GM23338 (cell line): ENCODE measurements at regions not wholly inside any gene's neighbourhood (a gene's known extent, or its start where the extent isn't known, plus 50 kb on each side); places are given as distances from the start of the nearest gene placed in this dataset.

ENCODE experiments used
- ATAC-seq: fragments of 200-7000 bp; cut with Tn5 transposase; 3 replicates; pipeline ENCODE4 v1.9.1; 2020
- DNase-seq: peaks from one replicate; pipeline ENCODE4 v3.0.0-alpha.2; 2015; ENCODE audit warnings: low spot score
- H2AFZ ChIP-seq: fragments of 200-600 bp; sonication (generic); 2 replicates; pipeline ENCODE4 v1.8.0; 2016; ENCODE audit warnings: antibody characterized with exemption, mild to moderate bottlenecking, moderate library complexity
- H3F3A ChIP-seq: fragments of 200-600 bp; sonication (generic); replicated peaks from 2 replicates; pipeline ENCODE4 v1.8.0; 2017; ENCODE audit warnings: antibody characterized with exemption, mixed run types, low read depth
- H3K27ac ChIP-seq: fragments of 200-600 bp; sonication (generic); 2 replicates; pipeline ENCODE4 v1.6.1; 2016; ENCODE audit warnings: low read depth
- H3K27me3 ChIP-seq: fragments of 200-600 bp; sonication (generic); 2 replicates; pipeline ENCODE4 v1.8.0; 2016; ENCODE audit warnings: mild to moderate bottlenecking, mixed run types, moderate library complexity; ENCODE audit not compliant: insufficient read depth
- H3K36me3 ChIP-seq: fragments of 200-600 bp; sonication (generic); 2 replicates; pipeline ENCODE4 v1.8.0; 2016; ENCODE audit warnings: mild to moderate bottlenecking; ENCODE audit not compliant: insufficient read depth
- H3K4me1 ChIP-seq: fragments of 200-600 bp; sonication (generic); 2 replicates; pipeline ENCODE4 v1.8.0; 2016; ENCODE audit warnings: mild to moderate bottlenecking, moderate library complexity; ENCODE audit not compliant: insufficient read depth
- H3K4me2 ChIP-seq: fragments of 200-600 bp; sonication (generic); 2 replicates; pipeline ENCODE4 v1.7.1; 2017; ENCODE audit warnings: mixed run types
- H3K4me3 ChIP-seq: fragments of 200-600 bp; sonication (generic); 2 replicates; pipeline ENCODE4 v1.6.1; 2016; ENCODE audit warnings: mixed run types
- H3K79me2 ChIP-seq: fragments of 200-600 bp; sonication (generic); replicated peaks from 2 replicates; pipeline ENCODE4 v1.8.0; 2017; ENCODE audit warnings: mild to moderate bottlenecking; ENCODE audit not compliant: insufficient read depth
- H3K9me2 ChIP-seq: fragments of 200-600 bp; sonication (generic); 2 replicates; pipeline ENCODE4 v1.8.0; 2017; ENCODE audit not compliant: insufficient read depth
- H4K20me1 ChIP-seq: fragments of 200-600 bp; sonication (generic); replicated peaks from 2 replicates; pipeline ENCODE4 v1.8.0; 2017; ENCODE audit warnings: mild to moderate bottlenecking; ENCODE audit not compliant: insufficient read depth
- H3K27ac Mint-ChIP-seq: 2 replicates; pipeline ENCODE4 v1.8.0; 2020; ENCODE audit warnings: inconsistent platforms, mild to moderate bottlenecking, moderate library complexity, mixed read lengths
- H3K27me3 Mint-ChIP-seq: 3 replicates; pipeline ENCODE4 v1.8.0; 2022; ENCODE audit warnings: low read depth, mild to moderate bottlenecking, moderate library complexity, mixed read lengths, inconsistent platforms; ENCODE audit not compliant: insufficient read depth, poor library complexity
- H3K36me3 Mint-ChIP-seq: 3 replicates; pipeline ENCODE4 v1.8.0; 2021; ENCODE audit warnings: low read depth, mild to moderate bottlenecking, inconsistent platforms, moderate library complexity, mixed read lengths
- H3K4me1 Mint-ChIP-seq: 3 replicates; pipeline ENCODE4 v1.8.0; 2020; ENCODE audit warnings: mild to moderate bottlenecking, inconsistent platforms, mixed read lengths
- H3K4me3 Mint-ChIP-seq: 3 replicates; pipeline ENCODE4 v1.8.0; 2021; ENCODE audit warnings: moderate library complexity, mild to moderate bottlenecking, inconsistent platforms, mixed read lengths
- H3K9me3 Mint-ChIP-seq: 3 replicates; pipeline ENCODE4 v1.8.0; 2020; ENCODE audit warnings: moderate library complexity, mild to moderate bottlenecking, inconsistent platforms, mixed read lengths
- CREB1 ChIP-seq: fragments of 250-450 bp; sonication (Bioruptor Pico); IDR thresholded peaks from 2 replicates; pipeline ENCODE4 v1.5.0; 2020; ENCODE audit warnings: low read depth, mild to moderate bottlenecking, moderate library complexity
- ETS1 ChIP-seq: IDR thresholded peaks from 2 replicates; pipeline ENCODE4 v1.6.1; 2016; ENCODE audit warnings: antibody characterized with exemption
- EZH2 ChIP-seq: fragments of 200-600 bp; sonication (generic); IDR thresholded peaks from one replicate; pipeline ENCODE4 v1.8.0; 2017; ENCODE audit warnings: antibody characterized with exemption, mild to moderate bottlenecking, low read depth; ENCODE audit not compliant: unreplicated experiment
- EZH2phosphoT487 ChIP-seq: fragments of 200-600 bp; sonication (generic); IDR thresholded peaks from one replicate; pipeline ENCODE4 v1.8.1; 2018; ENCODE audit warnings: antibody characterized with exemption; ENCODE audit not compliant: unreplicated experiment
- JUNB ChIP-seq: IDR thresholded peaks from one replicate; pipeline ENCODE4 v1.6.1; 2016; ENCODE audit warnings: antibody characterized with exemption; ENCODE audit not compliant: unreplicated experiment
- REST ChIP-seq: IDR thresholded peaks from one replicate; pipeline ENCODE4 v1.6.1; 2018; ENCODE audit warnings: antibody characterized with exemption; ENCODE audit not compliant: unreplicated experiment
- STAT1 ChIP-seq: IDR thresholded peaks from one replicate; pipeline ENCODE4 v1.6.1; 2016; ENCODE audit warnings: antibody characterized with exemption; ENCODE audit not compliant: unreplicated experiment
- ZNF331 ChIP-seq: fragments of 250-450 bp; sonication (Bioruptor Pico); IDR thresholded peaks from 2 replicates; pipeline ENCODE4 v1.5.0; 2020; ENCODE audit warnings: low read depth, mild to moderate bottlenecking, moderate library complexity
- TF ChIP-seq, protein P1 (sequence below), 2 experiments: fragments of 200-600 bp in 1 of 2; sonication (generic) in 1 of 2; conservative IDR thresholded peaks; 2 replicates each; pipeline versions ENCODE4 v1.5.1 to v1.6.1; 2016 to 2017; ENCODE audit warnings: antibody characterized with exemption in 2 of 2, low read depth in 2 of 2, mild to moderate bottlenecking in 2 of 2, moderate library complexity in 1 of 2

GRCh38 chr17:34199454-34199853 is 55.6 kb upstream of the CCL2 start (continued):
- TF ChIP-seq, protein P1, sequence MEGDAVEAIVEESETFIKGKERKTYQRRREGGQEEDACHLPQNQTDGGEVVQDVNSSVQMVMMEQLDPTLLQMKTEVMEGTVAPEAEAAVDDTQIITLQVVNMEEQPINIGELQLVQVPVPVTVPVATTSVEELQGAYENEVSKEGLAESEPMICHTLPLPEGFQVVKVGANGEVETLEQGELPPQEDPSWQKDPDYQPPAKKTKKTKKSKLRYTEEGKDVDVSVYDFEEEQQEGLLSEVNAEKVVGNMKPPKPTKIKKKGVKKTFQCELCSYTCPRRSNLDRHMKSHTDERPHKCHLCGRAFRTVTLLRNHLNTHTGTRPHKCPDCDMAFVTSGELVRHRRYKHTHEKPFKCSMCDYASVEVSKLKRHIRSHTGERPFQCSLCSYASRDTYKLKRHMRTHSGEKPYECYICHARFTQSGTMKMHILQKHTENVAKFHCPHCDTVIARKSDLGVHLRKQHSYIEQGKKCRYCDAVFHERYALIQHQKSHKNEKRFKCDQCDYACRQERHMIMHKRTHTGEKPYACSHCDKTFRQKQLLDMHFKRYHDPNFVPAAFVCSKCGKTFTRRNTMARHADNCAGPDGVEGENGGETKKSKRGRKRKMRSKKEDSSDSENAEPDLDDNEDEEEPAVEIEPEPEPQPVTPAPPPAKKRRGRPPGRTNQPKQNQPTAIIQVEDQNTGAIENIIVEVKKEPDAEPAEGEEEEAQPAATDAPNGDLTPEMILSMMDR (conservative IDR thresholded peaks at IDR 0.05; ENCODE audit: low read depth in 2 of 2): no peak
- TF ChIP-seq CREB1 (CRISPR knock-in tag) (no peak), REST (no peak), EZH2 (no peak), STAT1 (no peak), ETS1 (no peak)

DNA sequence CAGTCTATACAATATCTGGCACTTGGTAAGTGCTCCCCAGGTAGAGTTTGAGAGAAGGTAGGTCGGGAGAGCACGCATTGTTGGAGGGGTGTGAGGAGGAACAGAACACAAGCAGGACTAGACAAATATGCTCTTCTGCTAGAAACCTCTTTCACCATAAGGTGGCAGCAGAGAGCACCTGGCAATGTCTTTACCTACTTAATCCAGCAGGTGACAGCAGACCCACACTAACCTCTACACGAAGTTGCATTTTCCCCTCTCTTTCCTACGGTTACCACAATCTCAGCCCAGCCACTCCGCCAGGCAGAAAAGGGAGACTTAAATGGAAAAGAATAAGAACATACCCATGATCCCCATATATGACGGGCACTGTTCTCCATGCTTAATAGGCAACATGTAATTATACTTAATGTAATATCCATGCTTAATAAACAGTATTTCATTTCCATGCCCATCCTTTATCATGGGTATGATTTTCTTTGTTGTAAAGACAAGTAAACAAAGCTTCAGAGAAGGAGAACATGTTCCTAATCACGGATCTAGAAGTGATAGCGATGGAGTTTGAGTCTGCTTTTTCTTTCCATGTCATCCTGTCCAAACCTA is 55.1 kb upstream of the CCL2 start:
- Histone ChIP-seq H3K27me3 (no peaks in the 10 kb centered on the region), H3F3A (no peaks in the 10 kb centered on the region), H3K4me1 (no peaks in the 10 kb centered on the region), H2AFZ (peak overlapping the region; percentile 35; the same call in 1 of the 2 replicates), H3K9me2 (no peaks in the 10 kb centered on the region), H3K4me2 (no peak overlapping the region), H3K4me3 (no peak overlapping the region), H4K20me1 (no peaks in the 10 kb centered on the region), H3K79me2 (no peaks in the 10 kb centered on the region), H3K27ac (no peak overlapping the region), H3K36me3 (no peaks in the 10 kb centered on the region)
- H3K27ac Mint-ChIP-seq: no peak overlapping the region
- H3K9me3 Mint-ChIP-seq: peaks cover 5% of the 10 kb centered on the region; the same call in 2 of the 3 replicates
- H3K27me3 Mint-ChIP-seq: no peaks in the 10 kb centered on the region
- H3K4me1 Mint-ChIP-seq: peaks cover 2% of the 10 kb centered on the region; the same call in 2 of the 3 replicates
- TF ChIP-seq EZH2phosphoT487: no peak
- TF ChIP-seq, protein P1 (conservative IDR thresholded peaks at IDR 0.05; ENCODE audit: low read depth in 2 of 2): peak; percentile 99 to 100
- TF ChIP-seq JUNB: no peak
- no peak for TF ChIP-seq REST
- TF ChIP-seq CREB1 (CRISPR knock-in tag): no peak
- TF ChIP-seq ZNF331 (CRISPR knock-in tag): no peak
- no peak for TF ChIP-seq STAT1
- H3K4me3 Mint-ChIP-seq: no peak overlapping the region
- ATAC-seq: peak; percentile 97
- no peaks in the 10 kb centered on the region for H3K36me3 Mint-ChIP-seq
- DNase-seq: peak; percentile 92
